Esophagus squamous epithelium (tissue), 5 donors: ENCODE measurements at regions not wholly inside any gene's neighbourhood (a gene's known extent, or its start where the extent isn't known, plus 50 kb on each side); places are given as distances from the start of the nearest gene placed in this dataset.

Source experiments
- DNase-seq: peaks from one replicate; lab custom pipeline; 2025; lab: John Stamatoyannopoulos, UW
- H3K27ac ChIP-seq, 4 donors: fragments of 200-600 bp; sonication (generic); one replicate each; pipeline ENCODE4 v1.5.1; 2016 to 2019; ENCODE audit warnings: mild to moderate bottlenecking in 1 of 4
- H3K27me3 ChIP-seq, 4 donors: fragments of 200-600 bp; sonication (generic); 1 replicate in 3 of 4; 2 replicates in 1 of 4; pipeline versions ENCODE4 v1.5.1 to v1.6.0; 2017 to 2021; ENCODE audit warnings: antibody characterized with exemption in 1 of 4
- H3K36me3 ChIP-seq, 3 donors: fragments of 200-600 bp; sonication (generic); one replicate each; pipeline ENCODE4 v1.5.1; 2016 to 2019
- H3K4me1 ChIP-seq, 3 donors: fragments of 200-600 bp; sonication (generic); one replicate each; pipeline ENCODE4 v1.5.1; 2017 to 2019
- H3K4me3 ChIP-seq, 4 donors: fragments of 200-600 bp; sonication (generic); 1 replicate in 3 of 4; 2 replicates in 1 of 4; pipeline ENCODE4 v1.5.1; 2016 to 2019; ENCODE audit warnings: mild to moderate bottlenecking in 2 of 4, moderate library complexity in 1 of 4
- H3K9me3 ChIP-seq, 3 donors: fragments of 200-600 bp; sonication (generic); one replicate each; pipeline ENCODE4 v1.5.1; 2016 to 2019
- CTCF ChIP-seq, 6 experiments: fragments of 450-650 bp in 4 of 6; fragments of 200-600 bp in 2 of 6; sonication (generic) in 2 of 6; IDR thresholded peaks; one replicate each; pipeline ENCODE4 v1.5.1; 2016 to 2019; ENCODE audit warnings: antibody characterized with exemption in 6 of 6, mild to moderate bottlenecking in 4 of 6, moderate library complexity in 4 of 6
- POLR2A ChIP-seq, 4 donors: fragments of 450-650 bp; IDR thresholded peaks; one replicate each; pipeline ENCODE4 v1.6.1; 2017; ENCODE audit warnings: antibody characterized with exemption in 4 of 4, mild to moderate bottlenecking in 4 of 4, moderate library complexity in 3 of 4
- WGBS, 2 donors: methylation state at CpG; one replicate each; pipeline ENCODE4 v1.1.5; 2018; 5-methylcytosine and 5-hydroxymethylcytosine counted together
- intact Hi-C: fragments of 100-400 bp; cut with DNase I; formaldehyde crosslinking; loops from one replicate; pipeline ENCODE4 v1.15.0; 2022
- donor health status: DM: yes; HTN: yes; CAD: no.

DNA sequence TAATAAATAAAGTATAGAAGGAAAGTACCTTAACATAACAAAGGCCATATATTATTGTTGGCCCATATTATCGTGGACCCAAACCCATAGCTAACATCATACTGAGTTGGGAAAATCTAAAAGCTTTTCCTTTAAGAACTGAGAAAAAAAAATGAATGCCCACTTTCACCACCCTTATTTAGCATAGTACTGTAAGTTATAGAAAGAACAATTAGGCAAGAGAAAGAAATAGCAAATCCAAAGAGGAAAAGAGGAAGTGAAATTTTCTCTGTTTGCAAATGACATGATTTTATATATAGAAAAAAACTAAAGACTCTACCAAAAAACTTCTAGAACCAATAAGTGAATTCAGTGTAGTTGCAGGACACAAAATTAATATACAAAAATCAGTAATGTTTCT, 1854.6 kb downstream of the PCDH7 start:
- DNase-seq, result no peak
- TF ChIP-seq POLR2A (IDR thresholded peaks at IDR 0.05) (no peak), CTCF (IDR thresholded peaks at IDR 0.05) (no peak)
- intact Hi-C loops, result no loop called here
- H3K27ac ChIP-seq, result no peak overlapping the region
- no peaks in the 10 kb centered on the region for H3K9me3 ChIP-seq
- H3K27me3 ChIP-seq, result no peaks in the 10 kb centered on the region
- WGBS, 2 donors, result 58 to 72% methylated on average over 1 of the region's 1 CpG
- H3K36me3 ChIP-seq, result no peaks in the 10 kb centered on the region
- H3K4me3 ChIP-seq, result no peak overlapping the region
- H3K4me1 ChIP-seq, result no peaks in the 10 kb centered on the region

DNA sequence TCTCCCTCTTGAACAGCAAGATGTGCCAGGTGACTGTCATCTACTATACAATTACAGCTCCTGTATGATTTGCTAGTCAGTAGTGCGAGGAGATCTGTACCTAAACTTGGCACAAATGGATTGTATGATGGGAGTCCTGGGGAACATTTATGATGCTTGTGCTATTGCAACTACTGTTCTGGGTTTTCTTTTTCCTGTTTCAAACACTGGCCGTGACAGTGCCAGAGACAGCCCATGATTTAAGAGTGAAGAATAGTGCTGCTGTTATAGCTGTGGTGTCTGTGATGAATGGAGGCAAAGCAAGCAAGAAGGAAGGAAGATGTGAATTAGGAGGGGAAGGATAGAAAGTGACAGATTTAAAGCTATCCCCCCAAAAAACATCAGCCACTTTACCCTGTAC, 1868.9 kb downstream of the PCDH7 start:
- WGBS, 2 donors, result 30 to 40% methylated on average over 2 of the region's 2 CpGs
- intact Hi-C loops, result no loop called here

GRCh38 chr4:32589853-32590252, 1869.7 kb downstream of the PCDH7 start:
- no peak for DNase-seq
- 59 to 66% methylated on average over 2 of the region's 2 CpGs for WGBS, 2 donors
- intact Hi-C loops, result no loop called here
- no peaks in the 10 kb centered on the region for H3K9me3 ChIP-seq
- H3K4me3 ChIP-seq, result no peak overlapping the region
- no peaks in the 10 kb centered on the region for H3K27me3 ChIP-seq
- no peak overlapping the region for H3K27ac ChIP-seq
- no peaks in the 10 kb centered on the region for H3K4me1 ChIP-seq
- H3K36me3 ChIP-seq, result no peaks in the 10 kb centered on the region
- no peak for TF ChIP-seq CTCF (IDR thresholded peaks at IDR 0.05)
- TF ChIP-seq POLR2A (IDR thresholded peaks at IDR 0.05), result no peak

More for the DNA sequence above, 1868.9 kb downstream of the PCDH7 start:
- no peak overlapping the region for H3K27ac ChIP-seq
- no peaks in the 10 kb centered on the region for H3K36me3 ChIP-seq
- TF ChIP-seq CTCF (IDR thresholded peaks at IDR 0.05) (no peak), POLR2A (IDR thresholded peaks at IDR 0.05) (no peak)
- H3K4me1 ChIP-seq, result no peaks in the 10 kb centered on the region
- no peak overlapping the region for H3K4me3 ChIP-seq
- no peaks in the 10 kb centered on the region for H3K9me3 ChIP-seq
- no peaks in the 10 kb centered on the region for H3K27me3 ChIP-seq
- no peak for DNase-seq

DNA sequence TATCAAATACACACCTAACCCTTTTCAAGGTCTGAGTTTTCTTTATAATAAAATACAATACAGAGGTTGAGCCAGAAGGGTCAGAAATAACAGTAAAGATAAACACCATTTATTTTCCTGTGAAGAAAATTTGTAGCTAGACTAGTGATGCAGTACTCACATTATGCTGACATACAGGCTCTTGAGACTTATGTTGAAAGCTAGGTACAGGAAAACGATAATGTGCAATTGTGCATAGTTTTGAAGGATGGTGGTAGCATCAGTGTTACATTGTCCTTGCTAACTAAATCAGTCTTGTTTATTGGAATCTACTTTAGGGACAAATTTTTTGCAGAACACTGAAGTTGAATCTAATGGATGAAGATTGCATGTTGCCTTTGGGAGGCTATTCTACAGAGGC, 1877.2 kb downstream of the PCDH7 start:
- TF ChIP-seq POLR2A (IDR thresholded peaks at IDR 0.05) (no peak), CTCF (IDR thresholded peaks at IDR 0.05) (no peak)
- no peak for DNase-seq
- H3K36me3 ChIP-seq, result no peaks in the 10 kb centered on the region
- intact Hi-C loops, result no loop called here
- no peaks in the 10 kb centered on the region for H3K27me3 ChIP-seq
- no peak overlapping the region for H3K4me3 ChIP-seq
- no peak overlapping the region for H3K27ac ChIP-seq
- H3K9me3 ChIP-seq, result no peaks in the 10 kb centered on the region
- no peaks in the 10 kb centered on the region for H3K4me1 ChIP-seq
- WGBS, 2 donors, result 56 to 63% methylated on average over 1 of the region's 1 CpG

DNA sequence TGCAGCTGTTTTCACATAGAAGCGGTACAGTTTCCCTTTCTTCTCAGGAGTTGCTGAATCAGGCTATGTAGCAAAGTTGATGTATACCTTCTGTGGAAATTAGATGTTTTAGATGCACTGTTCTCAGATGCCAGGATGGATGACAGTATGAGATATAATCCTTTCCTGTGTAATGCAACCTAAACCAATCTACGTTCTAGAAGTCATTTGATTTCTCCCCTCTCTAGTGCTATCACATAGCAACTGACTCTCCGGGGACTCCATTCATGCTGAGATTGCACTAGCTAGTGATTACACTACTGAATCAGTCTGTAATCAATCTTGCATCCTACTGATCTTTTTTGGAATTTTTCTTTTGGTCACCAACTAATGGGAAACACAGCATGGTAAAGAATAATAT, 1881.7 kb downstream of the PCDH7 start:
- 62 to 65% methylated on average over 3 of the region's 3 CpGs for WGBS, 2 donors
- Histone ChIP-seq H3K4me3 (no peak overlapping the region), H3K9me3 (no peaks in the 10 kb centered on the region), H3K36me3 (no peaks in the 10 kb centered on the region), H3K4me1 (no peaks in the 10 kb centered on the region), H3K27ac (no peak overlapping the region), H3K27me3 (no peaks in the 10 kb centered on the region)
- intact Hi-C loops, result no loop called here
- DNase-seq, result no peak
- TF ChIP-seq CTCF (IDR thresholded peaks at IDR 0.05) (no peak), POLR2A (IDR thresholded peaks at IDR 0.05) (no peak)
